Smooth muscle cell (in vitro differentiated cells): ENCODE measurements at regions not wholly inside any gene's neighbourhood (a gene's known extent, or its start where the extent isn't known, plus 50 kb on each side); places are given as distances from the start of the nearest gene placed in this dataset. TPM values are rescaled to one million over a fixed set of nuclear protein-coding genes. Genes with fewer than 3 reads are reported as not detected.

Experiments
- small RNA-seq: library from RNA; depleted of rRNA; stranded (forward); fragments of <200 nt; gene quantifications from one replicate; pipeline ENCODE3, GENCODE V24; 2014

Small RNAs in the stretch of these regions (small RNA-seq; reads per million reads assigned to genes)
- not detected for gene RN7SL680P
